CD4-positive, alpha-beta memory T cell (primary cell): ENCODE measurements at regions not wholly inside any gene's neighbourhood (a gene's known extent, or its start where the extent isn't known, plus 50 kb on each side); places are given as distances from the start of the nearest gene placed in this dataset.

Experiments used
- CTCF ChIA-PET: fragments of 350-600 bp; sonication (Branson Sonifier 250); formaldehyde crosslinking; loops from one replicate; lab custom pipeline; 2021; ENCODE audit warnings: inconsistent platforms; ENCODE audit not compliant: partially characterized antibody; lab: Charles Lee
- POLR2A ChIA-PET: fragments of 350-600 bp; sonication (Branson Sonifier 250); formaldehyde crosslinking; loops from one replicate; lab custom pipeline; 2021; ENCODE audit not compliant: partially characterized antibody; lab: Charles Lee
- DNase-seq, 5 donors: peaks; one replicate each; pipeline versions ENCODE4 v3.0.0 to v3.0.0-alpha.2; 2020 to 2022; ENCODE audit warnings: mixed read lengths in 1 of 5
- H3K27ac ChIP-seq: one replicate; pipeline ENCODE4 v1.7.0; 2013; ENCODE audit warnings: low read depth, low read length
- H3K27me3 ChIP-seq: 2 replicates; pipeline ENCODE4 v1.7.0; 2013; ENCODE audit warnings: mild to moderate bottlenecking, low read length, moderate library complexity; ENCODE audit not compliant: insufficient read depth
- H3K36me3 ChIP-seq: 2 replicates; pipeline ENCODE4 v1.7.0; 2013; ENCODE audit warnings: mild to moderate bottlenecking, low read length, moderate library complexity; ENCODE audit not compliant: insufficient read depth
- H3K4me1 ChIP-seq: 2 replicates; pipeline ENCODE4 v1.7.0; 2013; ENCODE audit warnings: mild to moderate bottlenecking, low read length, moderate library complexity; ENCODE audit not compliant: insufficient read depth
- H3K4me3 ChIP-seq, 2 donors: one replicate each; pipeline ENCODE4 v1.7.0; 2013; ENCODE audit warnings: low read length in 2 of 2, mild to moderate bottlenecking in 1 of 2
- H3K9me3 ChIP-seq, 2 donors: one replicate each; pipeline ENCODE4 v1.7.0; 2013; ENCODE audit warnings: low read length in 2 of 2, control low read depth in 1 of 2; ENCODE audit not compliant: control insufficient read depth in 1 of 2
- H3K27ac Mint-ChIP-seq, 7 donors: one replicate each; pipeline ENCODE4 v1.8.0; 2020 to 2021; ENCODE audit warnings: mixed read lengths in 7 of 7, mild to moderate bottlenecking in 6 of 7, inconsistent platforms in 3 of 7, moderate library complexity in 3 of 7
- H3K27me3 Mint-ChIP-seq, 2 donors: one replicate each; pipeline ENCODE4 v1.8.0; 2020 to 2021; ENCODE audit warnings: mixed read lengths in 2 of 2
- H3K36me3 Mint-ChIP-seq, 2 donors: one replicate each; pipeline ENCODE4 v1.8.0; 2020 to 2021; ENCODE audit warnings: mixed read lengths in 2 of 2, inconsistent platforms in 1 of 2, mild to moderate bottlenecking in 1 of 2
- H3K4me1 Mint-ChIP-seq, 4 donors: one replicate each; pipeline ENCODE4 v1.8.0; 2020 to 2021; ENCODE audit warnings: mixed read lengths in 4 of 4, mild to moderate bottlenecking in 1 of 4
- H3K4me3 Mint-ChIP-seq, 8 donors: one replicate each; pipeline ENCODE4 v1.8.0; 2020 to 2021; ENCODE audit warnings: mixed read lengths in 8 of 8, mild to moderate bottlenecking in 7 of 8, moderate library complexity in 6 of 8, inconsistent platforms in 3 of 8
- H3K9me3 Mint-ChIP-seq, 8 donors: one replicate each; pipeline ENCODE4 v1.8.0; 2020 to 2021; ENCODE audit warnings: mixed read lengths in 8 of 8, mild to moderate bottlenecking in 5 of 8, inconsistent platforms in 3 of 8, moderate library complexity in 1 of 8
- intact Hi-C: fragments of 100-400 bp; cut with micrococcal nuclease; formaldehyde crosslinking; loops from one replicate; pipeline ENCODE4 v1.15.1; 2023

DNA sequence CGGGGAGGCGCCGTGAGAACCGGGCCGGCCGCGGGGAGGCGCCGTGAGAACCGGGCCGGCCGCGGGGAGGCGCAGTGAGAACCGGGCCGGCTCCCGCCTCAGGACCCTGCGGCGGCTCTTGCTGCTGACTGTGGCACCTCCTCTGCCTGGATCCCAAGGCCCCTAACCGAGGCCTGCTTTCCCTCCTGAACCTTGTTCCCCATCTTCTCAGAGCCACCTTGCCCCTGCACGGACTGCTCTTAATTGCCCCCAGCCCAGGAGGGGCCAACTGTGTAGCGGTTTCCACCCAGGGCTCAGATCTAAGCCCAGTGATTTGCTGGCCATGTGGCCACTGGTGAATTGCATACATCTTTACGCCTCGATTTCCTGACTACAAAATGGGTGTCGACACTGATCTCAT, 112.2 kb upstream of the B3GAT1 start:
- H3K4me3 ChIP-seq: no peak overlapping the region
- ChIA-PET CTCF (no interaction called here), POLR2A (no interaction called here)
- Mint-ChIP-seq H3K36me3 (no peaks in the 10 kb centered on the region), H3K9me3 (no peaks in the 10 kb centered on the region), H3K27me3 (peaks cover 2 to 4% of the 10 kb centered on the region in 2 donors), H3K27ac (no peak overlapping the region), H3K4me3 (no peak overlapping the region), H3K4me1 (no peaks in the 10 kb centered on the region)
- H3K36me3 ChIP-seq: no peaks in the 10 kb centered on the region
- H3K9me3 ChIP-seq: no peaks in the 10 kb centered on the region
- H3K4me1 ChIP-seq: no peaks in the 10 kb centered on the region
- DNase-seq: no peak
- H3K27me3 ChIP-seq: no peaks in the 10 kb centered on the region
- intact Hi-C loops: no loop called here
- no peak overlapping the region for H3K27ac ChIP-seq

DNA sequence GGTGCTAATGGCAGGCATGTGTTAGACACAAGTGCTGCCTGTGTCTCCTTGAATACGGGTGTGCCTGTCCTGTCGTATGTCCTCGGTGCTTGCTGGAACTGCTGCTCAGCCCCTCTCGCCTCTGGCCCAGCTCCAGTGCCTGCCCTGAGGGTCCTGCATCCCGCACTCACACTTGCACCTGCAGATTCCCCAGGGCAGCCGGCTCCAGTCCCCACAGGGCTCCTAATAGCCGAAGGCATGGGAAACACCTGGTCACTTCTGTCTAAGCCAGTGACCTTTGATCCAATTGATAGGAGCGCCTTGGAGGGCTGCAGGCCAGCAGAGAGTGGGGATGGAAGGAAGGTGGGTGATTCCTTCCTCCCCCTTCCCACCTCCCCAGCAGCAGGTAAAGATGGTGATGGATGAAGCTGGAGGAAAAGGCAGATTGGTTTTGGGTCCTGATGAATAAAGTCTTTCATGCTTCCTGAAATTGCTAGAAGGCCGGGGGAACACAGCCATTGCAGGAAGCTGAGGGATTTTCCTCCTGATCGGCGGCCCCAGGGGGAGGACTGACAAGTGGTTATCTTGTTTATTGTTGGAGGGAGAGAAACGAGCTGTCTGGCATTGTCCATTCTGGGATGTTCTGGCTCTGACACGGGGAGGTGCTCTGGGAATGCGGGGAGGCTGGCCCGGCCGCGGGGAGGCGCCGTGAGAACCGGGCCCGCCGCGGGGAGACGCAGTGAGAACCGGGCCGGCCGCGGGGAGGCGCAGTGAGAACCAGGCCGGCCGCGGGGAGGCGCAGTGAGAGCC, 110.9 kb upstream of the B3GAT1 start:
- intact Hi-C loops: no loop called here
- Histone ChIP-seq H3K4me3 (no peak overlapping the region), H3K27ac (no peak overlapping the region), H3K9me3 (no peaks in the 10 kb centered on the region), H3K27me3 (no peaks in the 10 kb centered on the region), H3K36me3 (no peaks in the 10 kb centered on the region), H3K4me1 (no peaks in the 10 kb centered on the region)
- Mint-ChIP-seq H3K9me3 (peaks cover 0 to 2% (median 0%) of the 10 kb centered on the region in 8 donors), H3K4me1 (peaks cover 0 to 1% (median 0%) of the 10 kb centered on the region in 4 donors), H3K27me3 (peaks cover 2 to 4% of the 10 kb centered on the region in 2 donors), H3K36me3 (no peaks in the 10 kb centered on the region), H3K4me3 (no peak overlapping the region), H3K27ac (no peak overlapping the region)
- no peak for DNase-seq
- ChIA-PET CTCF (no interaction called here), POLR2A (no interaction called here)

DNA sequence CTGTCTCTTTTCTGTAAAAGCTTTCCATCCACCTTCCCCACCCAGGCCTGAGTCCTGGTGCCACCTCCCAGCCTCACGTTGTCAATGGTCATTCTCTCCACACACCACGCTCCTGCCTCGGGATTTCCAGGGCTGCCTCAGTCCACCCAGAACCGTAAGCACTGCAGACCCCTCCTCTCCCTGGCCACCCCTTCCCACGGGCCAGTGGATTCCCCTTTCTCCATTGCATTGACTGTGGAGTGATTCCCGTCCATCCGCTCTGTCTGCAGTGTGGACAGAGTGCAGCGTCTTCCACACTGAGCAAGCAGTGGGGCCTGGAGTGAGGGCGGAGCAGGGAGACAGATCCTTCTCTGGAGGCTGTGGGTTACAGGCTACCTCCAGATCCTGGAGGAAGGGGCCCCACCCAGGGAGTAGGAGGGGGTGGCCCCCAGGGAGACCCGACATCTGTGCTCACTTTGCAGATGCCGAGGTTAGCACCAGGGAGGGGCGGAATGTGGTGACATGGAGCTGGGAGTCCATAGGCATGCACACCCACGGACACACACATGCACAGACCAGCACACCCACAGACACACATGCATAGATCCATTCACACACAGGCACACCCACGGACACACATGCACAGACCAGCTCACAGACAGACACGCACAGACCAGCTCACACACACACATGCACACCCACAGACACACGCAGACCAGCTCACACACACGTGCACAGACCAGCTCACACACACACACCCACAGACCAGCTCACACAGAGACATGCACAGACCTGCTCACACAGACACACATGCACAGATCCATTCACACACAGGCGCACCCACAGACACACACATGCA, 109.6 kb upstream of the B3GAT1 start:
- peaks cover 0 to 2% (median 0%) of the 10 kb centered on the region in 8 donors for H3K9me3 Mint-ChIP-seq
- Histone ChIP-seq H3K4me3 (no peak overlapping the region), H3K27me3 (no peaks in the 10 kb centered on the region), H3K4me1 (no peaks in the 10 kb centered on the region), H3K36me3 (no peaks in the 10 kb centered on the region), H3K9me3 (no peaks in the 10 kb centered on the region), H3K27ac (no peak overlapping the region)
- no peak for DNase-seq
- ChIA-PET CTCF (no interaction called here), POLR2A (no interaction called here)
- peaks cover 2 to 4% of the 10 kb centered on the region in 2 donors for H3K27me3 Mint-ChIP-seq
- no peaks in the 10 kb centered on the region for H3K36me3 Mint-ChIP-seq
- H3K27ac Mint-ChIP-seq: peak overlapping the region in 1 of 7 donors; percentile 30
- peaks cover 0 to 1% (median 0%) of the 10 kb centered on the region in 4 donors for H3K4me1 Mint-ChIP-seq
- no peak overlapping the region for H3K4me3 Mint-ChIP-seq
- intact Hi-C loops: no loop called here

DNA sequence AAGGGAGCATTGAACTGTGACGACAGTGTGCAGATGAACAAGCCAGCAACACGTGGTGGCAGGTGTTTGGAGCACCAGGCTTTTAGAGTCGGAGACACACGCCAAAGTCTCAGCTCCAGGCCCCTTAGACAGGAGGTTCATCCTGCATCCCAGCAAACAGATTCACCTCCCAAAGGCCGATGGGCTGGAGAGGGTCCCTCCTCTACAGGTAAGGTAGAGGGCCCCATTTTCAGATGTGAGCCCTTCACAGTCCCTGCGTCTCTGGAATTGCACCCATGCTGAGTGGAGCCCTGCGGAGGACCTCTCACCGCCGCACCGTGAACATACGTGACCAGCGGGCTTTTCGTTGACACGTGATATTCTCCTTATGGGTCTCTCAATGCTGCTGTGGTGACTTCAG, 109.0 kb upstream of the B3GAT1 start:
- intact Hi-C loops: no loop called here
- no peaks in the 10 kb centered on the region for H3K36me3 Mint-ChIP-seq
- Histone ChIP-seq H3K4me1 (no peaks in the 10 kb centered on the region), H3K4me3 (no peak overlapping the region), H3K9me3 (no peaks in the 10 kb centered on the region), H3K27ac (no peak overlapping the region), H3K36me3 (no peaks in the 10 kb centered on the region), H3K27me3 (no peaks in the 10 kb centered on the region)
- H3K4me3 Mint-ChIP-seq: no peak overlapping the region
- POLR2A ChIA-PET: no interaction called here
- CTCF ChIA-PET: no interaction called here
- H3K27me3 Mint-ChIP-seq: peaks cover 2 to 4% of the 10 kb centered on the region in 2 donors
- H3K9me3 Mint-ChIP-seq: peaks cover 0 to 2% (median 0%) of the 10 kb centered on the region in 8 donors
- DNase-seq: no peak
- no peak overlapping the region for H3K27ac Mint-ChIP-seq
- peaks cover 0 to 1% (median 0%) of the 10 kb centered on the region in 4 donors for H3K4me1 Mint-ChIP-seq

- Histone ChIP-seq H3K36me3 (no peaks in the 10 kb centered on the region), H3K27ac (no peak overlapping the region), H3K27me3 (no peaks in the 10 kb centered on the region), H3K9me3 (no peaks in the 10 kb centered on the region), H3K4me3 (no peak overlapping the region), H3K4me1 (no peaks in the 10 kb centered on the region)
- Mint-ChIP-seq H3K27me3 (peaks cover 2 to 6% of the 10 kb centered on the region in 2 donors), H3K4me3 (no peak overlapping the region), H3K36me3 (no peaks in the 10 kb centered on the region), H3K4me1 (peaks cover 0 to 1% (median 0%) of the 10 kb centered on the region in 4 donors), H3K9me3 (peaks cover 0 to 2% (median 0%) of the 10 kb centered on the region in 8 donors), H3K27ac (no peak overlapping the region)
- ChIA-PET CTCF (no interaction called here), POLR2A (no interaction called here)
- intact Hi-C loops: no loop called here
- no peak for DNase-seq
These were observed 107.7 kb upstream of the B3GAT1 start for GRCh38 chr11:134519788-134520187.

- no peak for DNase-seq
- no peaks in the 10 kb centered on the region for H3K36me3 Mint-ChIP-seq
- no peaks in the 10 kb centered on the region for H3K4me1 ChIP-seq
- no peak overlapping the region for H3K27ac Mint-ChIP-seq
- H3K27ac ChIP-seq: no peak overlapping the region
- ChIA-PET POLR2A (no interaction called here), CTCF (no interaction called here)
- peaks cover 0 to 2% (median 0%) of the 10 kb centered on the region in 8 donors for H3K9me3 Mint-ChIP-seq
- H3K9me3 ChIP-seq: no peaks in the 10 kb centered on the region
- H3K4me3 Mint-ChIP-seq: no peak overlapping the region
- peaks cover 4 to 9% of the 10 kb centered on the region in 2 donors for H3K27me3 Mint-ChIP-seq
- intact Hi-C loops: no loop called here
- H3K36me3 ChIP-seq: no peaks in the 10 kb centered on the region
- peaks cover 0 to 1% (median 0%) of the 10 kb centered on the region in 4 donors for H3K4me1 Mint-ChIP-seq
- no peaks in the 10 kb centered on the region for H3K27me3 ChIP-seq
- no peak overlapping the region for H3K4me3 ChIP-seq
These were observed 107.3 kb upstream of the B3GAT1 start for GRCh38 chr11:134519390-134519750.

GRCh38 chr11:134518616-134519389, 106.8 kb upstream of the B3GAT1 start:
- DNase-seq: no peak
- Histone ChIP-seq H3K27me3 (no peaks in the 10 kb centered on the region), H3K27ac (no peak overlapping the region), H3K4me3 (no peak overlapping the region), H3K36me3 (no peaks in the 10 kb centered on the region), H3K4me1 (no peaks in the 10 kb centered on the region), H3K9me3 (no peaks in the 10 kb centered on the region)
- no peaks in the 10 kb centered on the region for H3K36me3 Mint-ChIP-seq
- H3K4me1 Mint-ChIP-seq: peaks cover 0 to 1% (median 0%) of the 10 kb centered on the region in 4 donors
- intact Hi-C loops: no loop called here
- H3K9me3 Mint-ChIP-seq: peaks cover 0 to 2% (median 0%) of the 10 kb centered on the region in 8 donors
- ChIA-PET POLR2A (no interaction called here), CTCF (no interaction called here)
- no peak overlapping the region for H3K27ac Mint-ChIP-seq
- H3K4me3 Mint-ChIP-seq: no peak overlapping the region
- H3K27me3 Mint-ChIP-seq: peaks cover 4 to 9% of the 10 kb centered on the region in 2 donors
